BLaER1 (cell line): ENCODE measurements at regions not wholly inside any gene's neighbourhood (a gene's known extent, or its start where the extent isn't known, plus 50 kb on each side); places are given as distances from the start of the nearest gene placed in this dataset.
"Not testable (repeated sequence)": the region's sequence is repeated elsewhere in the genome, so short reads cannot be mapped to it uniquely, and the experiment has no call there.

Experiments used
- H3K27ac ChIP-seq: shearing (Covaris generic); formaldehyde crosslinking; 2 replicates; pipeline ENCODE4 v1.8.1; 2022
- H3K27me3 ChIP-seq: shearing (Covaris generic); formaldehyde crosslinking; 2 replicates; pipeline ENCODE4 v1.8.1; 2022
- H3K36me3 ChIP-seq: shearing (Covaris generic); formaldehyde crosslinking; 2 replicates; pipeline ENCODE4 v1.8.1; 2022
- H3K4me1 ChIP-seq: shearing (Covaris generic); formaldehyde crosslinking; 2 replicates; pipeline ENCODE4 v1.8.1; 2022
- H3K4me2 ChIP-seq: shearing (Covaris generic); formaldehyde crosslinking; 2 replicates; pipeline ENCODE4 v1.8.1; 2022
- H3K4me3 ChIP-seq: shearing (Covaris generic); formaldehyde crosslinking; 2 replicates; pipeline ENCODE4 v1.8.1; 2022
- H3K9ac ChIP-seq: shearing (Covaris generic); formaldehyde crosslinking; 2 replicates; pipeline ENCODE4 v1.8.1; 2022
- H3K9me3 ChIP-seq: shearing (Covaris generic); formaldehyde crosslinking; 2 replicates; pipeline ENCODE4 v1.8.1; 2022
- H4K20me1 ChIP-seq: shearing (Covaris generic); formaldehyde crosslinking; 2 replicates; pipeline ENCODE4 v1.8.1; 2022
- Cebpa-rat ChIP-seq: shearing (Covaris generic); IDR thresholded peaks from 2 replicates; pipeline ENCODE4 v1.8.1; 2022

DNA sequence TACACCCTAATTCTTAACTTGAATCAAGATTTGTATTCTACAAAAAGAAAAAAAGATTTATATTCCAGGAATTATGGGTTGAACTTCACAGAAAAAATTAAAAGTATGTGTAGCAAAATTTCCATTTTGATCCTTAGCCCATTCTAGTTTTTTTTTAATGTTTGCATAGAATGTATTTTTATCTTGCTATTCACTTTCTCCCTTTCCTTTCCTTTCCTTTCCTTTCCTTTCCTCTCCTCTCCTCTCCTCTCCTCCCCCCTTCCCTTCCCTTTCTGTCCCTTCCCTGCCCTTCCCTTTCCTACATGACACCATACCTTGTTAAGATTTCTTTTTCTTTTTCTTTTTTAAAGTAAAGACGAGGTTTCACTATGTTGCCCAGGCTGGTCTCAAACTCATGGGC, 542.5 kb upstream of the PTGER4 start:
- H3K9me3 ChIP-seq: no peaks in the 10 kb centered on the region
- no peak overlapping the region for H3K4me2 ChIP-seq
- H3K4me1 ChIP-seq: no peaks in the 10 kb centered on the region
- H3K36me3 ChIP-seq: no peaks in the 10 kb centered on the region
- no peak overlapping the region for H3K4me3 ChIP-seq
- no peak overlapping the region for H3K9ac ChIP-seq
- no peak overlapping the region for H3K27ac ChIP-seq
- H3K27me3 ChIP-seq: no peaks in the 10 kb centered on the region
- TF ChIP-seq Cebpa-rat: no peak
- no peaks in the 10 kb centered on the region for H4K20me1 ChIP-seq

DNA sequence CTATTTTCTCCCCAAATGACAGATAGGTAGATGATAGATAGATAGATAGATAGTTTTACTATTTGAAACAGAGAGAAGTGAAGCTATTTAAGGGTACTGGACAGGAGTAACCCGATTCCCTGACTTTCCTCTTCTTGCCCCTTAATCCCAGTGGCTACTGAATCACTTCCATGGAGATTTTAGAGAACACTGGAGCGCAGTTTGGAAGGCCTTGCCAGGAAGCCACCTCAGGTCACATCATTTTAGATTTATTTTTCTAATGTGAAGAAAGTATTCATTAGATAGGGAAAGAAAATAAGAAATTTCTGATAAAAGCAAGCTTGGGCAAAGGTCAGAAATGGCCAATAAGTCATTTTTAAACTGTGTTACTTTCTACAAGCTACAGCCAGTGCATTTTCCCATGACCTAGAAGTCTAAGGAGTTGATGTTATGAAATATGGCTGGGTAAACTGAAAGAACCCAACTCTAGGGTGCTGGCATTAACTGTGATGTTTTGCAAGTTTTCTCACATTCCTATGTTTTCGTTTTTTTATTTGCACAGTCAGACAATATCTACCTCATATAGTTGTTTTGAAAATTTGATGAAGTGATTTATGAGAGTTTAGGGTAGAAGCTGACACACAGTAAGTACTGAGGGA, 544.7 kb upstream of the PTGER4 start:
- H3K4me2 ChIP-seq: no peak overlapping the region
- no peak overlapping the region for H3K9ac ChIP-seq
- no peak overlapping the region for H3K27ac ChIP-seq
- H4K20me1 ChIP-seq: no peaks in the 10 kb centered on the region
- H3K36me3 ChIP-seq: no peaks in the 10 kb centered on the region
- H3K27me3 ChIP-seq: no peaks in the 10 kb centered on the region
- no peaks in the 10 kb centered on the region for H3K4me1 ChIP-seq
- H3K4me3 ChIP-seq: no peak overlapping the region
- no peak for TF ChIP-seq Cebpa-rat
- 0 out of 2 replicates have a peak, but pooled peaks cover 4% of the 10 kb centered on the region for H3K9me3 ChIP-seq

GRCh38 chr5:40124367-40124766, 555.3 kb upstream of the PTGER4 start:
- no peak overlapping the region for H3K9ac ChIP-seq
- H4K20me1 ChIP-seq: no peaks in the 10 kb centered on the region
- H3K27me3 ChIP-seq: no peaks in the 10 kb centered on the region
- no peak for TF ChIP-seq Cebpa-rat
- no peak overlapping the region for H3K4me3 ChIP-seq
- no peaks in the 10 kb centered on the region for H3K4me1 ChIP-seq
- no peaks in the 10 kb centered on the region for H3K36me3 ChIP-seq
- peaks cover 59% of the 10 kb centered on the region for H3K9me3 ChIP-seq
- no peak overlapping the region for H3K27ac ChIP-seq
- no peak overlapping the region for H3K4me2 ChIP-seq

GRCh38 chr5:40121236-40121635, 558.5 kb upstream of the PTGER4 start:
- no peak for TF ChIP-seq Cebpa-rat
- Histone ChIP-seq H4K20me1 (no peaks in the 10 kb centered on the region), H3K4me3 (no peak overlapping the region), H3K9ac (no peak overlapping the region), H3K27me3 (no peaks in the 10 kb centered on the region), H3K4me1 (no peaks in the 10 kb centered on the region), H3K9me3 (peaks cover 45% of the 10 kb centered on the region), H3K4me2 (no peak overlapping the region), H3K36me3 (no peaks in the 10 kb centered on the region), H3K27ac (no peak overlapping the region)

GRCh38 chr5:40112875-40113274, 566.8 kb upstream of the PTGER4 start:
- H3K9me3 ChIP-seq: no peaks in the 10 kb centered on the region
- H3K4me2 ChIP-seq: no peak overlapping the region
- no peak overlapping the region for H3K9ac ChIP-seq
- TF ChIP-seq Cebpa-rat: no peak
- H3K27me3 ChIP-seq: no peaks in the 10 kb centered on the region
- H3K4me3 ChIP-seq: no peak overlapping the region
- no peaks in the 10 kb centered on the region for H4K20me1 ChIP-seq
- no peak overlapping the region for H3K27ac ChIP-seq
- H3K36me3 ChIP-seq: no peaks in the 10 kb centered on the region
- no peaks in the 10 kb centered on the region for H3K4me1 ChIP-seq

- H3K9me3 ChIP-seq, H3K36me3 ChIP-seq, H3K9ac ChIP-seq, H3K4me1 ChIP-seq, H3K4me2 ChIP-seq, H4K20me1 ChIP-seq, H3K27me3 ChIP-seq, H3K4me3 ChIP-seq, H3K27ac ChIP-seq: not testable (repeated sequence)
Measured at GRCh38 chr5:40111036-40111435, 568.7 kb upstream of the PTGER4 start.

DNA sequence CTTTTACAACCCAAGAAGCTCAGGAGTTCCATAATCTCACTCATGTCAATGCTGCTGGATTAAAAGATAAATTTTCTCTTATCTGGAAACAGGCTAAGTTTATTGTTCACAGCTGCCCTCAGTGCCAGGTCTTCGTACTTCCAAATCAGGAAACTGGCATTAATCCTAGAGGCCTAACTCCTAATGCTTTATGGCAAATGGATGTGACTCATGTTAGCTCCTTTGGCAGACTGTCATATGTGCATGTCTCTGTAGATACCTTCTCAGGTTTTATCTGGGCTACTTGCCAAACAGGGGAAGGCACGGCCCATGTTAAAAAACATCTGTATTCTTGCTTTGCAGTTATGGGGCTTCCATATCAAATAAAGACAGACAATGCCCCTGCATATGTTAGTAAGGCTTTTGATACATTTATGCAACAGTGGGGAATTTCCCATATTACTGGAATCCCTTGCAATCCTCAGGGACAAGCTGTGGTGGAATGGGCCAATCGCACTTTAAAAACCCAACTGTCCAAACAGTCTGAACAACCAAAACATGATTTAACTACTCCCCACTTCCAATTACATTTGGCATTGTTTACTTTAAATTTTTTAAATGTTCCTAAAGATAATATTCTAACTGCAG, 570.8 kb upstream of the PTGER4 start:
- H3K9ac ChIP-seq, H3K4me2 ChIP-seq: not testable (repeated sequence)

GRCh38 chr5:40107786-40108185, 571.9 kb upstream of the PTGER4 start:
- not testable (repeated sequence) for H3K27ac ChIP-seq, H3K36me3 ChIP-seq, H3K27me3 ChIP-seq, H4K20me1 ChIP-seq, H3K4me3 ChIP-seq, H3K4me1 ChIP-seq, H3K9ac ChIP-seq, H3K4me2 ChIP-seq, H3K9me3 ChIP-seq

More for the DNA sequence above, 570.8 kb upstream of the PTGER4 start:
- not testable (repeated sequence) for H3K27me3 ChIP-seq, H3K9me3 ChIP-seq, H3K27ac ChIP-seq, H4K20me1 ChIP-seq, H3K4me3 ChIP-seq, H3K4me1 ChIP-seq, H3K36me3 ChIP-seq

DNA sequence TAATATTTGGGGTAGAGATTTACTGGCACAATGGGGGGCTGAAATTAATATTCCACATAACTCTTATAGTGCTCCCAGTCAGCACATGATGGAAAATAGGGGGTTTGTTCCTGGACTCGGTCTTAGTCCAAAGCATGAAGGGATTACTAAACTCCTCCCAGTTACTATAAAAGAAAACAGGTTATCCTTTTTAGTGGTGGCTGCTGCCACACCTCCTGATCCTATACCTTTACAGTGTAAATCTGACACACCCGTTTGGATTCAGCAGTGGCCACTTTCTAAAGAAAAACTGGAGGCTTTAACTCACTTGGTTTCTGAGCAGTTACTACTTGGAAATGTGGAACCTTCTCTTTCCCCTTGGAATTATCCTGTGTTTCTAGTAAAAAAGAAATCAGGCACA, 572.9 kb upstream of the PTGER4 start:
- H4K20me1 ChIP-seq: no peaks in the 10 kb centered on the region
- no peak overlapping the region for H3K9ac ChIP-seq
- no peaks in the 10 kb centered on the region for H3K36me3 ChIP-seq
- H3K4me3 ChIP-seq: no peak overlapping the region
- H3K27me3 ChIP-seq: no peaks in the 10 kb centered on the region
- H3K4me1 ChIP-seq: no peaks in the 10 kb centered on the region
- no peak overlapping the region for H3K4me2 ChIP-seq
- no peak overlapping the region for H3K27ac ChIP-seq
- peaks cover 6% of the 10 kb centered on the region for H3K9me3 ChIP-seq
- no peak for TF ChIP-seq Cebpa-rat

GRCh38 chr5:40098313-40098712, 581.4 kb upstream of the PTGER4 start:
- Histone ChIP-seq H3K9me3 (no peaks in the 10 kb centered on the region), H3K4me1 (no peaks in the 10 kb centered on the region)
- no peak for TF ChIP-seq Cebpa-rat

DNA sequence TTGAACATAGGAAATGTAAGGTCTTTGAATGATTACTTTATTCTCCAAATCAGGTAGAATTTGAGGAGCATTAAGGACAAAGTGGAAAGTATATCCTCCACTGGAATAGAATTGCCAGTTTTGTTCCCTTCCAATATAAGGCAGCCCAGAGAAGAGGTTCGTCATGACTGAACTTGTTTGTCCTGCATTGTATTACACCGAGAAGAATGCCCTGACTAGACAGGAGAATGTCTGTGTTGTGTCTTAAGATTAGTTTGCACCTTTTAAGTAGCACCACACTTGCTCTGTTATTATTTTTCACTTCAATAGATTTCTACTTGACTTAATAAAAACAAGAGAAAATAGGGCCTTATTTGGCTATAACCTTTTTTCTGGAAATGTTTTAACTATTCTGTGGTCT, 586.2 kb upstream of the PTGER4 start:
- Histone ChIP-seq H3K27me3 (no peaks in the 10 kb centered on the region), H4K20me1 (no peaks in the 10 kb centered on the region), H3K4me3 (no peak overlapping the region), H3K9me3 (peaks cover 38% of the 10 kb centered on the region), H3K4me1 (no peaks in the 10 kb centered on the region), H3K9ac (no peak overlapping the region), H3K4me2 (no peak overlapping the region), H3K36me3 (no peaks in the 10 kb centered on the region), H3K27ac (no peak overlapping the region)
- no peak for TF ChIP-seq Cebpa-rat

More at GRCh38 chr5:40098313-40098712, 581.4 kb upstream of the PTGER4 start:
- no peak overlapping the region for H3K9ac ChIP-seq
- H3K4me2 ChIP-seq: no peak overlapping the region
- H3K4me3 ChIP-seq: no peak overlapping the region
- H3K36me3 ChIP-seq: no peaks in the 10 kb centered on the region
- H3K27ac ChIP-seq: no peak overlapping the region
- no peaks in the 10 kb centered on the region for H3K27me3 ChIP-seq
- H4K20me1 ChIP-seq: no peaks in the 10 kb centered on the region
